ENCODE measurements at regions not wholly inside any gene's neighbourhood (a gene's known extent, or its start where the extent isn't known, plus 50 kb on each side); places are given as distances from the start of the nearest gene placed in this dataset.

DNA sequence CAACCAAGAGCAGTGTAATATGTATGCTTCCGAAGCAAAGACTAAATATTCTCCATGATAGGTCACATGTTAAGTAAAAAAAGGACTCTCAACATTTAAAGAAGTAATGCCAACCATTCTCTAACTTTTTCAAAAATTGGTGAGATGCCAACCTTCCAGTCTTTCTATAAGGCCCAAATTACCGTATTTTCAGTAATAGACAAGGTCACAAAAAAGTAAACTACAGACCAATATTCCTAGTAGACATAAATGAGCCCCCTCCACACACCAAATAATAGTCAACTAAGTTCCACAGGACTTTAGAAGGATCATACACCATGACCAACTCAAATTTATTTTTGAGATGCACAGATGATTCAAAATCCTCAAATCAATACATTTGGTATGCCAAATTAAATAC, 867.4 kb downstream of the TMEM121 start:
- TF ChIP-seq POLR2A (IDR thresholded peaks at IDR 0.05) = no peak
- TF ChIP-seq, protein P1, sequence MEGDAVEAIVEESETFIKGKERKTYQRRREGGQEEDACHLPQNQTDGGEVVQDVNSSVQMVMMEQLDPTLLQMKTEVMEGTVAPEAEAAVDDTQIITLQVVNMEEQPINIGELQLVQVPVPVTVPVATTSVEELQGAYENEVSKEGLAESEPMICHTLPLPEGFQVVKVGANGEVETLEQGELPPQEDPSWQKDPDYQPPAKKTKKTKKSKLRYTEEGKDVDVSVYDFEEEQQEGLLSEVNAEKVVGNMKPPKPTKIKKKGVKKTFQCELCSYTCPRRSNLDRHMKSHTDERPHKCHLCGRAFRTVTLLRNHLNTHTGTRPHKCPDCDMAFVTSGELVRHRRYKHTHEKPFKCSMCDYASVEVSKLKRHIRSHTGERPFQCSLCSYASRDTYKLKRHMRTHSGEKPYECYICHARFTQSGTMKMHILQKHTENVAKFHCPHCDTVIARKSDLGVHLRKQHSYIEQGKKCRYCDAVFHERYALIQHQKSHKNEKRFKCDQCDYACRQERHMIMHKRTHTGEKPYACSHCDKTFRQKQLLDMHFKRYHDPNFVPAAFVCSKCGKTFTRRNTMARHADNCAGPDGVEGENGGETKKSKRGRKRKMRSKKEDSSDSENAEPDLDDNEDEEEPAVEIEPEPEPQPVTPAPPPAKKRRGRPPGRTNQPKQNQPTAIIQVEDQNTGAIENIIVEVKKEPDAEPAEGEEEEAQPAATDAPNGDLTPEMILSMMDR (IDR thresholded peaks at IDR 0.05) = no peak
- TF ChIP-seq POLR2AphosphoS5 (IDR thresholded peaks at IDR 0.05) = no peak
